Esophagus squamous epithelium (tissue), 5 donors: ENCODE measurements at regions not wholly inside any gene's neighbourhood (a gene's known extent, or its start where the extent isn't known, plus 50 kb on each side); places are given as distances from the start of the nearest gene placed in this dataset.

Source experiments
- DNase-seq: peaks from one replicate; lab custom pipeline; 2025; lab: John Stamatoyannopoulos, UW
- H3K27ac ChIP-seq, 4 donors: fragments of 200-600 bp; sonication (generic); one replicate each; pipeline ENCODE4 v1.5.1; 2016 to 2019; ENCODE audit warnings: mild to moderate bottlenecking in 1 of 4
- H3K27me3 ChIP-seq, 4 donors: fragments of 200-600 bp; sonication (generic); 1 replicate in 3 of 4; 2 replicates in 1 of 4; pipeline versions ENCODE4 v1.5.1 to v1.6.0; 2017 to 2021; ENCODE audit warnings: antibody characterized with exemption in 1 of 4
- H3K36me3 ChIP-seq, 3 donors: fragments of 200-600 bp; sonication (generic); one replicate each; pipeline ENCODE4 v1.5.1; 2016 to 2019
- H3K4me1 ChIP-seq, 3 donors: fragments of 200-600 bp; sonication (generic); one replicate each; pipeline ENCODE4 v1.5.1; 2017 to 2019
- H3K4me3 ChIP-seq, 4 donors: fragments of 200-600 bp; sonication (generic); 1 replicate in 3 of 4; 2 replicates in 1 of 4; pipeline ENCODE4 v1.5.1; 2016 to 2019; ENCODE audit warnings: mild to moderate bottlenecking in 2 of 4, moderate library complexity in 1 of 4
- H3K9me3 ChIP-seq, 3 donors: fragments of 200-600 bp; sonication (generic); one replicate each; pipeline ENCODE4 v1.5.1; 2016 to 2019
- POLR2A ChIP-seq, 4 donors: fragments of 450-650 bp; IDR thresholded peaks; one replicate each; pipeline ENCODE4 v1.6.1; 2017; ENCODE audit warnings: antibody characterized with exemption in 4 of 4, mild to moderate bottlenecking in 4 of 4, moderate library complexity in 3 of 4
- WGBS, 2 donors: methylation state at CpG; one replicate each; pipeline ENCODE4 v1.1.5; 2018; 5-methylcytosine and 5-hydroxymethylcytosine counted together
- intact Hi-C: fragments of 100-400 bp; cut with DNase I; formaldehyde crosslinking; loops from one replicate; pipeline ENCODE4 v1.15.0; 2022
- TF ChIP-seq, protein P1 (sequence below), 6 experiments: fragments of 450-650 bp in 4 of 6; fragments of 200-600 bp in 2 of 6; sonication (generic) in 2 of 6; IDR thresholded peaks; one replicate each; pipeline ENCODE4 v1.5.1; 2016 to 2019; ENCODE audit warnings: antibody characterized with exemption in 6 of 6, mild to moderate bottlenecking in 4 of 6, moderate library complexity in 4 of 6
- donor health status: DM: yes; HTN: yes; CAD: no.

DNA sequence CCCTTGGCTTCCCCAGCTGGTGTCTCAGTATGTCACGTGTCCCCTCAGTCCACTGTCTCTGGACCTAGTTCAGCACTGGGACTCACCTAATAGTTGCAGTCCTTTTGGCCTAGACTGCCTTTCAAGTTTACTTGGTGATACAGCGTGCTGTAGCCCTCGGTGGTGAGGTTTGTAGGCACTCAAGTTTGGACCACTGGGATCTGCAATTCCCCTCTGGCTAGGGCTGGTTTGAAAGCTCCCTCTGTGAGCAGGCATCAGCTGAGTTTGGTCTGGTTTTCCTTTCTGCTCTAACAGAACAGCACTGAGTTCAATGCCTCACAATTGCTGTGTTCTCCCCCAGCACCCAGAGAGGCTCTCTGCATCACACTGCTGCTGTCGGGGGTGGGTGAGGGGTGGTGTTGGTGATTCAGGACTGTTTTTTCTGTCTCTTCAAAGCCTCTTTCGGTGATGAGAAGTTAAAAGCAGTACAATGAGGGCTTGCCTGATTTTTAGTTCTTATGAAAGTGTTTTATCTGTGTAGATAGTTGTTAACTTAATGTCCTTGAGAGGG lies 494.2 kb downstream of the TDRD15 start:
- no peak for TF ChIP-seq POLR2A (IDR thresholded peaks at IDR 0.05)
- TF ChIP-seq, protein P1, sequence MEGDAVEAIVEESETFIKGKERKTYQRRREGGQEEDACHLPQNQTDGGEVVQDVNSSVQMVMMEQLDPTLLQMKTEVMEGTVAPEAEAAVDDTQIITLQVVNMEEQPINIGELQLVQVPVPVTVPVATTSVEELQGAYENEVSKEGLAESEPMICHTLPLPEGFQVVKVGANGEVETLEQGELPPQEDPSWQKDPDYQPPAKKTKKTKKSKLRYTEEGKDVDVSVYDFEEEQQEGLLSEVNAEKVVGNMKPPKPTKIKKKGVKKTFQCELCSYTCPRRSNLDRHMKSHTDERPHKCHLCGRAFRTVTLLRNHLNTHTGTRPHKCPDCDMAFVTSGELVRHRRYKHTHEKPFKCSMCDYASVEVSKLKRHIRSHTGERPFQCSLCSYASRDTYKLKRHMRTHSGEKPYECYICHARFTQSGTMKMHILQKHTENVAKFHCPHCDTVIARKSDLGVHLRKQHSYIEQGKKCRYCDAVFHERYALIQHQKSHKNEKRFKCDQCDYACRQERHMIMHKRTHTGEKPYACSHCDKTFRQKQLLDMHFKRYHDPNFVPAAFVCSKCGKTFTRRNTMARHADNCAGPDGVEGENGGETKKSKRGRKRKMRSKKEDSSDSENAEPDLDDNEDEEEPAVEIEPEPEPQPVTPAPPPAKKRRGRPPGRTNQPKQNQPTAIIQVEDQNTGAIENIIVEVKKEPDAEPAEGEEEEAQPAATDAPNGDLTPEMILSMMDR (IDR thresholded peaks at IDR 0.05), result no peak
- WGBS, 2 donors, result 50 to 76% methylated on average over 5 of the region's 5 CpGs
- intact Hi-C loops, result no loop called here
- Histone ChIP-seq H3K4me3 (no peak overlapping the region), H3K9me3 (peaks cover 0 to 7% (median 2%) of the 10 kb centered on the region in 3 donors), H3K27ac (no peak overlapping the region), H3K4me1 (no peaks in the 10 kb centered on the region), H3K36me3 (no peaks in the 10 kb centered on the region), H3K27me3 (no peaks in the 10 kb centered on the region)
- DNase-seq, result no peak

DNA sequence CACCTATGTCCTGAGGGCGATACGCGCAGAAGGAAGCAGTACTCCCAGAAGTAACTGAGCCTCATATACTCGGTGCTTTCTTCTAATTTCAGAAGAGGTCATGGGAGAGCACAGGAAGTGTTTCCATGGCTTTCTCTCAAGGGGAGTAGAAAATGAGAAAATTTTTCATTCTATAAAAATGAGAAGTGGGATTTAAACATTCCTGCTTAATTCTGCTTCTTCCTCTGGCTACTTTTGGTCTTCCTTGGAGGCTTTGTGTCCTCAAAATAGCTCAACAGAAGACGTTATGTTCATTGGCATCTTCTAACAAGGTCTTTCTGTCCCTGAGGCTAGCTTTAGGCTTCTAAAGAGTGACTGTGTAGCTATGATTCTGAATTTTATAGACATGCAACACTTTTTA lies 497.0 kb downstream of the TDRD15 start:
- WGBS, 2 donors, result 62 to 65% methylated on average over 5 of the region's 5 CpGs
- H3K36me3 ChIP-seq, result no peaks in the 10 kb centered on the region
- H3K9me3 ChIP-seq, result peaks cover 0 to 7% (median 2%) of the 10 kb centered on the region in 3 donors
- H3K4me1 ChIP-seq, result no peaks in the 10 kb centered on the region
- H3K27ac ChIP-seq, result no peak overlapping the region
- no peak overlapping the region for H3K4me3 ChIP-seq
- no peak for DNase-seq
- H3K27me3 ChIP-seq, result no peaks in the 10 kb centered on the region
- TF ChIP-seq POLR2A (IDR thresholded peaks at IDR 0.05), result no peak
- TF ChIP-seq, protein P1 (IDR thresholded peaks at IDR 0.05), result no peak
- intact Hi-C loops, result no loop called here

DNA sequence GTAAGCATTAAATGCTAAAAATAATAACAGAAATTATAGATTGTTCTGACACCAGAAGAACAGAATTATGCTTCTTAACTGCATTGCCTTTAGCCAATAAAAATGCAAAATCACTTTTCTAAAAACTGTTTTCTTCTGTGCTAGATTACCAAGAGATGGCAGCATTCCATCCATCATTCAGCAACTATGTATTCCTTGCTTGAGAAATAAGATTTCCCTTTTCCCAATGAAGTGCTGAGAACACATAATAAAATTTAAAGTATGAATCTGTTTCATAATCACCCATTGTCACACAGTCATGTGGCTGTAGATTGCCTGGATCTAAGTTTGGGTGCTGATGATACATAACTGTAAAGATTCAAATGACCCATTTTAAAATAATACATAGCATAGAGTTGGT lies 504.2 kb downstream of the TDRD15 start:
- no peaks in the 10 kb centered on the region for H3K27me3 ChIP-seq
- H3K9me3 ChIP-seq, result no peaks in the 10 kb centered on the region
- intact Hi-C loops, result no loop called here
- H3K4me3 ChIP-seq, result no peak overlapping the region
- H3K36me3 ChIP-seq, result no peaks in the 10 kb centered on the region
- no peak overlapping the region for H3K27ac ChIP-seq
- no peaks in the 10 kb centered on the region for H3K4me1 ChIP-seq
- DNase-seq, result no peak
- TF ChIP-seq, protein P1 (IDR thresholded peaks at IDR 0.05), result no peak
- no peak for TF ChIP-seq POLR2A (IDR thresholded peaks at IDR 0.05)

DNA sequence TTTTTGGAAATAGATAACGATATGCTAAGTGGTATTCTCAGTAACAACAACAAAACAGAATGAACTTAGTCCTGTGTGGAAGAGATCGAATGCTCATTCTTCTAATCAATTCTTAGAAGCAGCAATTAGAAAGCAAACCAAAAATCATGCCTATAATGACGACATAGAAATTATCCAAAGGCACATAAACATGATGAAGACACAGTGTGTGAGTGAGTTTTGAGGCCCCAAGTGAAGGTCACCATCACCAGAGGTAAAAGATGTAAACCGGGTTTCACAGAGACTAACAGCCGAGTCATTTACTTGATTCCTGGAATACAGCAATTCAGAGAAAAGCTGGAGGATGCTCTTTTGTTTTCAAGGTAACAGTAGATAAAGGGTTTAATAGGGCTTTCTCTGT lies 509.2 kb downstream of the TDRD15 start:
- Histone ChIP-seq H3K4me3 (no peak overlapping the region), H3K27ac (no peak overlapping the region), H3K4me1 (no peaks in the 10 kb centered on the region), H3K36me3 (no peaks in the 10 kb centered on the region), H3K9me3 (no peaks in the 10 kb centered on the region), H3K27me3 (no peaks in the 10 kb centered on the region)
- no peak for DNase-seq
- 67 to 68% methylated on average over 5 of the region's 5 CpGs for WGBS, 2 donors
- intact Hi-C loops, result no loop called here
- TF ChIP-seq, protein P1 (IDR thresholded peaks at IDR 0.05), result no peak
- no peak for TF ChIP-seq POLR2A (IDR thresholded peaks at IDR 0.05)

DNA sequence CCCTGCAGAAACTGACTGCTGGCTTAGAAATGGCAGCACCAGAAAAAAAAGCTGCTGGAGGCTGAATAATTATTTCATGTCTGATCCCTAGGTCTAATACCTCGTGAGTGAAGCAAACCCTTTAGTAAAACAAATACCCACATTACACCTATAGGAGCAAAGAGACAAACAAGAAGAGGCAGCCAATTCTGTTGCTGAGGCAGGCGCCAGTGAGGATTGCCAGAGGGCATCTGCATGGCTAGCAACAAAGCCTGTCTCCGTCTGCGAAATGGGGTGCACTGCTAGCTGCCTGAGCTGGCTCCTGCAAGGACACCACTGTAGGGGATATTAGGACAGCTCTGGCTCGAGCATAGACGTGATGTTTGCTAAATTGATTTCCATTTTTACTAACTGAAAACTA lies 509.7 kb downstream of the TDRD15 start:
- 38 to 52% methylated on average over 6 of the region's 6 CpGs for WGBS, 2 donors
- Histone ChIP-seq H3K36me3 (no peaks in the 10 kb centered on the region), H3K4me3 (no peak overlapping the region), H3K9me3 (no peaks in the 10 kb centered on the region), H3K4me1 (no peaks in the 10 kb centered on the region), H3K27me3 (no peaks in the 10 kb centered on the region), H3K27ac (no peak overlapping the region)
- intact Hi-C loops, result no loop called here
- DNase-seq, result no peak
- TF ChIP-seq, protein P1 (IDR thresholded peaks at IDR 0.05), result no peak
- no peak for TF ChIP-seq POLR2A (IDR thresholded peaks at IDR 0.05)
